ENCODE measurements at regions not wholly inside any gene's neighbourhood (a gene's known extent, or its start where the extent isn't known, plus 50 kb on each side); places are given as distances from the start of the nearest gene placed in this dataset.

DNA sequence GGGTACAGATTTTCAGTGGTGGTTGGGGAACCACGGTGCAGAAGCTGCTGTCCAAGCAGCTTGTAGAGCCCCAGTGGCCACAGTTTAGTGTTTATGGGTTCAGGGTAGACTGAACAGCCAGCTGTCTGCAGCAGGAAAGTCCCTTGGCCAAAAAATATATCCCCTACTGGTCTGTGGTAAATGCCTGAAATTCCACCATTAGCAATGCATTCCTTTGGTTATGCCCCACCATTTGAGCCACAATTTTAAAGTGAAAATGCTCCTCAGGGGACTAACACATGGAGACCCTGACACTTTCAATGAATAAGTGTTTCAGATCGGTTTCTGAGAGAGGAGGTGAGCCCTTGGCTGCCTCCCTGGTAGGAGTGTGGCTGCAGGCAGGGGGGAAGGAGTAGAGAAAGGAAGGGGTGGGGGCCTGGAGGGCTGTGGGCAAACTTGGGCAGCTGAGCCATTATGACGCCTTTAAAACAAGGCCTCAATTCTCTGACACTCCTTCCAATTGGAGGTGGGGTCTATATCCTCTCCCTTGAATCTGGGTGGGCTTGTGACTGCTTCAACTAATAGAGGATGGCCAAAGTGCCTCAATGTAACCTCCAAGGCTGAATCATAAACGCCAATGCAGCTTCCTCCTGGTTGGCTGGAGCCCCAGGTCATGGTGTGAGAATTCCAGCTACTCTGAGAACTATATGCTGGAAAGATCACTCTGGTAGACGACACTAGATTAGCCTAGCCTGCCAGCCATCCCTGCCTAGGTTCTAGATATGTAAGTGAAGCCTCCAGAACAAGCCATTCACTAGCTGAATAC, 75.8 kb upstream of the ATP6AP2 start:
- H3K27ac ChIP-seq (ENCODE audit: low read depth in 1 of 2, low read length in 2 of 2) = no peak overlapping the region
- H3K36me3 Mint-ChIP-seq (ENCODE audit: low read depth) = no peaks in the 10 kb centered on the region
- ChIA-PET CTCF (no interaction called here), POLR2A (no interaction called here)
- H3K9me3 ChIP-seq (ENCODE audit: control insufficient read depth in 1 of 2, insufficient read depth in 1 of 2, low read length in 2 of 2) = no peaks in the 10 kb centered on the region
- H3K27ac Mint-ChIP-seq = no peak overlapping the region
- no peaks in the 10 kb centered on the region for H3K4me1 Mint-ChIP-seq (ENCODE audit: low read depth)
- ATAC-seq (ENCODE audit: poor library complexity) = no peak
- no peak overlapping the region for H3K4me3 ChIP-seq (ENCODE audit: low read length)
- no peaks in the 10 kb centered on the region for H3K4me1 ChIP-seq (ENCODE audit: insufficient read depth, low read length)
- no peaks in the 10 kb centered on the region for H3K27me3 Mint-ChIP-seq
- H3K9me3 Mint-ChIP-seq = no peaks in the 10 kb centered on the region
- DNase-seq = no peak
- H3K27me3 ChIP-seq (ENCODE audit: control insufficient read depth in 1 of 2, insufficient read depth in 2 of 2, low read length in 2 of 2) = no peaks in the 10 kb centered on the region
- H3K36me3 ChIP-seq (ENCODE audit: insufficient read depth, low read length) = no peaks in the 10 kb centered on the region
- intact Hi-C loops (cut with DNase I, micrococcal nuclease) = no loop called here
- TF ChIP-seq, protein P1, sequence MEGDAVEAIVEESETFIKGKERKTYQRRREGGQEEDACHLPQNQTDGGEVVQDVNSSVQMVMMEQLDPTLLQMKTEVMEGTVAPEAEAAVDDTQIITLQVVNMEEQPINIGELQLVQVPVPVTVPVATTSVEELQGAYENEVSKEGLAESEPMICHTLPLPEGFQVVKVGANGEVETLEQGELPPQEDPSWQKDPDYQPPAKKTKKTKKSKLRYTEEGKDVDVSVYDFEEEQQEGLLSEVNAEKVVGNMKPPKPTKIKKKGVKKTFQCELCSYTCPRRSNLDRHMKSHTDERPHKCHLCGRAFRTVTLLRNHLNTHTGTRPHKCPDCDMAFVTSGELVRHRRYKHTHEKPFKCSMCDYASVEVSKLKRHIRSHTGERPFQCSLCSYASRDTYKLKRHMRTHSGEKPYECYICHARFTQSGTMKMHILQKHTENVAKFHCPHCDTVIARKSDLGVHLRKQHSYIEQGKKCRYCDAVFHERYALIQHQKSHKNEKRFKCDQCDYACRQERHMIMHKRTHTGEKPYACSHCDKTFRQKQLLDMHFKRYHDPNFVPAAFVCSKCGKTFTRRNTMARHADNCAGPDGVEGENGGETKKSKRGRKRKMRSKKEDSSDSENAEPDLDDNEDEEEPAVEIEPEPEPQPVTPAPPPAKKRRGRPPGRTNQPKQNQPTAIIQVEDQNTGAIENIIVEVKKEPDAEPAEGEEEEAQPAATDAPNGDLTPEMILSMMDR (IDR thresholded peaks at IDR 0.05) = no peak
- no peak overlapping the region for H3K4me3 Mint-ChIP-seq

DNA sequence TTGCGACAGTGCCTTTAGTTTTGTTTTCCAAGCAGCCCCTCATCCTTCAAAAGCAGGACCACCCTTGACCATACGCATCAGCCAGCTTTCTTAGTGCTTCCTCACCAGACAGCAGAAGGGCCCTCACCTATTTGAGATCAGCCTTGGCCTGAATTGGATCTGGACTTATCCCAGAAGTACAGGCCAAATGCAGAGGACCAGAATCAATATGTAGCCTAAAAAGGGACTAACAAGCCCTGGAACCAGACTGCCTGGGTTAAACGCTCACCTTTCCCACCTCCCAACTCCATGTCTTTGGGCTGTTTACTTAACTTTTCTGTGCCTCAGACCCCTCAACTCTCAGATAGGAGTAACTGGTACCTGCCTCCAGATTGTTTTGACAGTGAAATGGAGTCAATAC, 77.7 kb upstream of the ATP6AP2 start:
- Histone ChIP-seq H3K36me3 (ENCODE audit: insufficient read depth, low read length) (no peaks in the 10 kb centered on the region), H3K9me3 (ENCODE audit: control insufficient read depth in 1 of 2, insufficient read depth in 1 of 2, low read length in 2 of 2) (no peaks in the 10 kb centered on the region), H3K27ac (ENCODE audit: low read depth in 1 of 2, low read length in 2 of 2) (no peak overlapping the region), H3K4me1 (ENCODE audit: insufficient read depth, low read length) (no peaks in the 10 kb centered on the region), H3K27me3 (ENCODE audit: control insufficient read depth in 1 of 2, insufficient read depth in 2 of 2, low read length in 2 of 2) (no peaks in the 10 kb centered on the region), H3K4me3 (ENCODE audit: low read length) (no peak overlapping the region)
- no peak overlapping the region for H3K27ac Mint-ChIP-seq
- DNase-seq (no peak), ATAC-seq (ENCODE audit: poor library complexity) (no peak)
- ChIA-PET POLR2A (no interaction called here), CTCF (interaction anchor here (0.6 kb wide), 1 partner anchor 265 kb away, joined by 3 read pairs; no protein-coding TSS in a partner anchor)
- TF ChIP-seq, protein P1 (IDR thresholded peaks at IDR 0.05) = no peak
- no peaks in the 10 kb centered on the region for H3K36me3 Mint-ChIP-seq (ENCODE audit: low read depth)
- H3K4me1 Mint-ChIP-seq (ENCODE audit: low read depth) = no peaks in the 10 kb centered on the region
- H3K9me3 Mint-ChIP-seq = no peaks in the 10 kb centered on the region
- H3K4me3 Mint-ChIP-seq = no peak overlapping the region
- intact Hi-C loops (cut with DNase I, micrococcal nuclease) = no loop called here
- H3K27me3 Mint-ChIP-seq = no peaks in the 10 kb centered on the region

DNA sequence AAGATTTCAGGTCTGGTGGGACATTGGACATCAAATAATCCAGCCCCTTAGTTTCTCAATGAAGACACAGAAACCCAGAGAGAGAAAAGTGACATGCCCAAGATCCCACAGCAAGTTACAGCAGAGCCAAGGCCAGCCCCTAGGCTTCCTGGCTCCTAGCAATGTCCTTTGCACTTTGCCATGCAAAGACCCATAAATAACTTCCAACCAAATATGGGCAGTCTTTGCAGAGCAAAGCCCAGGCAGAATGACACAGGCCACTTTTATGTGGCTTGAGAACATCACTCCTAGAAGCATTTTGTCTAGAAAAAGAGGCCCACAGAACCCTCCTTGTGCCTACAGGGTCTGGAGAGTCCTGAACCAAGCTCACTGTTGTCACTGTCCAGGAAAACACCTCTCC, 78.1 kb upstream of the ATP6AP2 start:
- ATAC-seq (ENCODE audit: poor library complexity) = no peak
- Mint-ChIP-seq H3K9me3 (no peaks in the 10 kb centered on the region), H3K4me3 (no peak overlapping the region), H3K27ac (no peak overlapping the region), H3K4me1 (ENCODE audit: low read depth) (no peaks in the 10 kb centered on the region), H3K27me3 (no peaks in the 10 kb centered on the region), H3K36me3 (ENCODE audit: low read depth) (no peaks in the 10 kb centered on the region)
- DNase-seq = no peak
- no peak overlapping the region for H3K4me3 ChIP-seq (ENCODE audit: low read length)
- no peaks in the 10 kb centered on the region for H3K4me1 ChIP-seq (ENCODE audit: insufficient read depth, low read length)
- TF ChIP-seq, protein P1 (IDR thresholded peaks at IDR 0.05) = no peak
- intact Hi-C loops (cut with DNase I, micrococcal nuclease) = no loop called here
- H3K9me3 ChIP-seq (ENCODE audit: control insufficient read depth in 1 of 2, insufficient read depth in 1 of 2, low read length in 2 of 2) = no peaks in the 10 kb centered on the region
- no peak overlapping the region for H3K27ac ChIP-seq (ENCODE audit: low read depth in 1 of 2, low read length in 2 of 2)
- H3K36me3 ChIP-seq (ENCODE audit: insufficient read depth, low read length) = no peaks in the 10 kb centered on the region
- CTCF ChIA-PET = interaction anchor here (0.6 kb wide), 1 partner anchor 266 kb away, joined by 3 read pairs; no protein-coding TSS in a partner anchor
- POLR2A ChIA-PET = no interaction called here
- no peaks in the 10 kb centered on the region for H3K27me3 ChIP-seq (ENCODE audit: control insufficient read depth in 1 of 2, insufficient read depth in 2 of 2, low read length in 2 of 2)
